K562 (cell line): ENCODE measurements at regions not wholly inside any gene's neighbourhood (a gene's known extent, or its start where the extent isn't known, plus 50 kb on each side); places are given as distances from the start of the nearest gene placed in this dataset.

Experiments
- EHMT2 ChIP-seq: fragments of 450-650 bp; IDR thresholded peaks from 2 replicates; pipeline ENCODE4 v1.6.1; 2018; ENCODE audit warnings: antibody characterized with exemption
- HNRNPL ChIP-seq: fragments of 200-400 bp; formaldehyde crosslinking; IDR thresholded peaks from 2 replicates; pipeline ENCODE4 v1.6.1; 2017; ENCODE audit warnings: low read depth, mild to moderate bottlenecking, low read length
- KLF1 ChIP-seq: fragments of 450-650 bp; IDR thresholded peaks from 2 replicates; pipeline ENCODE4 v1.6.1; 2016; ENCODE audit warnings: missing genetic modification characterization, missing compliant biosample characterization
- SMARCE1 ChIP-seq: fragments of 450-650 bp; IDR thresholded peaks from 2 replicates; pipeline ENCODE4 v1.7.1; 2016; ENCODE audit warnings: mild to moderate bottlenecking
- ZFP1 ChIP-seq: fragments of 450-650 bp; formaldehyde crosslinking; IDR thresholded peaks from 2 replicates; pipeline ENCODE4 v1.4.0; 2020; ENCODE audit warnings: mild to moderate bottlenecking, mixed read lengths
- TF ChIP-seq, protein P1 (sequence below): fragments of 450-650 bp; IDR thresholded peaks from 2 replicates; pipeline ENCODE4 v1.6.1; 2017; ENCODE audit warnings: antibody characterized with exemption, mild to moderate bottlenecking
- TF ChIP-seq, protein P2 (sequence below), 2 experiments: fragments of 450-650 bp in 1 of 2; sonication (generic) in 1 of 2; formaldehyde crosslinking in 1 of 2; IDR thresholded peaks in 1 of 2; conservative IDR thresholded peaks in 1 of 2; 2 replicates each; pipeline versions ENCODE4 v1.6.1 to v1.8.1; 2016 to 2023; ENCODE audit warnings: mild to moderate bottlenecking in 2 of 2, moderate library complexity in 2 of 2, inconsistent platforms in 1 of 2, missing genetic modification reagents in 1 of 2
- TF ChIP-seq, protein P3 (sequence below): fragments of 250-450 bp; sonication (Bioruptor Pico); IDR thresholded peaks from 2 replicates; pipeline ENCODE4 v1.4.0; 2020
- TF ChIP-seq, protein P4 (sequence below): fragments of 450-650 bp; formaldehyde crosslinking; IDR thresholded peaks from 2 replicates; pipeline ENCODE4 v1.4.0; 2020; ENCODE audit warnings: mild to moderate bottlenecking, moderate library complexity

DNA sequence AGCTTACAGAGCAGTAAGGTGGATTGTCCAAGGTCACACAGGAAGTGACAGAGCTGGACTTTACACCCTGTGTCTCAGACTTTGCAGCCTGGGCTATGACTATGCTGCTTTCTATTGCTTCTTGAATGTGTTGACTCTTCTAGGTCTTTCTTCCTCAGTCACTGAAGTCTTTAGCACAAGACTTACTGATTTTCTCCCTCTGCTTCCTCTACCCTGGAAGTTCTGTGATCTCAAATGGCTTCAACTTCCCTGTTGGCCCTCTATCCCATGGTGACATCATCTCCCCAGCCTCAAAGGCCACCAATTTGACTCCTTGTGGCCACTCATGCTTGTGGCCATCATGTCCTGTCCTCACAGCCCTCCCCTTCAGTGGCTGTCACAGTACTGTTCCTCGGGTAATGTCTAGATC, 181.3 kb downstream of the HS3ST3A1 start (continued):
- TF ChIP-seq, protein P1, sequence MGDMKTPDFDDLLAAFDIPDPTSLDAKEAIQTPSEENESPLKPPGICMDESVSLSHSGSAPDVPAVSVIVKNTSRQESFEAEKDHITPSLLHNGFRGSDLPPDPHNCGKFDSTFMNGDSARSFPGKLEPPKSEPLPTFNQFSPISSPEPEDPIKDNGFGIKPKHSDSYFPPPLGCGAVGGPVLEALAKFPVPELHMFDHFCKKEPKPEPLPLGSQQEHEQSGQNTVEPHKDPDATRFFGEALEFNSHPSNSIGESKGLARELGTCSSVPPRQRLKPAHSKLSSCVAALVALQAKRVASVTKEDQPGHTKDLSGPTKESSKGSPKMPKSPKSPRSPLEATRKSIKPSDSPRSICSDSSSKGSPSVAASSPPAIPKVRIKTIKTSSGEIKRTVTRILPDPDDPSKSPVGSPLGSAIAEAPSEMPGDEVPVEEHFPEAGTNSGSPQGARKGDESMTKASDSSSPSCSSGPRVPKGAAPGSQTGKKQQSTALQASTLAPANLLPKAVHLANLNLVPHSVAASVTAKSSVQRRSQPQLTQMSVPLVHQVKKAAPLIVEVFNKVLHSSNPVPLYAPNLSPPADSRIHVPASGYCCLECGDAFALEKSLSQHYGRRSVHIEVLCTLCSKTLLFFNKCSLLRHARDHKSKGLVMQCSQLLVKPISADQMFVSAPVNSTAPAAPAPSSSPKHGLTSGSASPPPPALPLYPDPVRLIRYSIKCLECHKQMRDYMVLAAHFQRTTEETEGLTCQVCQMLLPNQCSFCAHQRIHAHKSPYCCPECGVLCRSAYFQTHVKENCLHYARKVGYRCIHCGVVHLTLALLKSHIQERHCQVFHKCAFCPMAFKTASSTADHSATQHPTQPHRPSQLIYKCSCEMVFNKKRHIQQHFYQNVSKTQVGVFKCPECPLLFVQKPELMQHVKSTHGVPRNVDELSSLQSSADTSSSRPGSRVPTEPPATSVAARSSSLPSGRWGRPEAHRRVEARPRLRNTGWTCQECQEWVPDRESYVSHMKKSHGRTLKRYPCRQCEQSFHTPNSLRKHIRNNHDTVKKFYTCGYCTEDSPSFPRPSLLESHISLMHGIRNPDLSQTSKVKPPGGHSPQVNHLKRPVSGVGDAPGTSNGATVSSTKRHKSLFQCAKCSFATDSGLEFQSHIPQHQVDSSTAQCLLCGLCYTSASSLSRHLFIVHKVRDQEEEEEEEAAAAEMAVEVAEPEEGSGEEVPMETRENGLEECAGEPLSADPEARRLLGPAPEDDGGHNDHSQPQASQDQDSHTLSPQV = 0 out of 2 replicates have a peak, but pooled peaks have one; percentile 9
- TF ChIP-seq ZFP1 (CRISPR knock-in tag) (no peak), KLF1 (tag) (no peak), SMARCE1 (no peak), HNRNPL (no peak), EHMT2 (peak; percentile 32; the same call in 1 of the 2 replicates)
- TF ChIP-seq, protein P2, sequence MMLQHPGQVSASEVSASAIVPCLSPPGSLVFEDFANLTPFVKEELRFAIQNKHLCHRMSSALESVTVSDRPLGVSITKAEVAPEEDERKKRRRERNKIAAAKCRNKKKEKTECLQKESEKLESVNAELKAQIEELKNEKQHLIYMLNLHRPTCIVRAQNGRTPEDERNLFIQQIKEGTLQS (IDR thresholded peaks at IDR 0.05) = no peak
- TF ChIP-seq, protein P2 (CRISPR knock-in tag; conservative IDR thresholded peaks at IDR 0.05) = no peak
- TF ChIP-seq, protein P3, sequence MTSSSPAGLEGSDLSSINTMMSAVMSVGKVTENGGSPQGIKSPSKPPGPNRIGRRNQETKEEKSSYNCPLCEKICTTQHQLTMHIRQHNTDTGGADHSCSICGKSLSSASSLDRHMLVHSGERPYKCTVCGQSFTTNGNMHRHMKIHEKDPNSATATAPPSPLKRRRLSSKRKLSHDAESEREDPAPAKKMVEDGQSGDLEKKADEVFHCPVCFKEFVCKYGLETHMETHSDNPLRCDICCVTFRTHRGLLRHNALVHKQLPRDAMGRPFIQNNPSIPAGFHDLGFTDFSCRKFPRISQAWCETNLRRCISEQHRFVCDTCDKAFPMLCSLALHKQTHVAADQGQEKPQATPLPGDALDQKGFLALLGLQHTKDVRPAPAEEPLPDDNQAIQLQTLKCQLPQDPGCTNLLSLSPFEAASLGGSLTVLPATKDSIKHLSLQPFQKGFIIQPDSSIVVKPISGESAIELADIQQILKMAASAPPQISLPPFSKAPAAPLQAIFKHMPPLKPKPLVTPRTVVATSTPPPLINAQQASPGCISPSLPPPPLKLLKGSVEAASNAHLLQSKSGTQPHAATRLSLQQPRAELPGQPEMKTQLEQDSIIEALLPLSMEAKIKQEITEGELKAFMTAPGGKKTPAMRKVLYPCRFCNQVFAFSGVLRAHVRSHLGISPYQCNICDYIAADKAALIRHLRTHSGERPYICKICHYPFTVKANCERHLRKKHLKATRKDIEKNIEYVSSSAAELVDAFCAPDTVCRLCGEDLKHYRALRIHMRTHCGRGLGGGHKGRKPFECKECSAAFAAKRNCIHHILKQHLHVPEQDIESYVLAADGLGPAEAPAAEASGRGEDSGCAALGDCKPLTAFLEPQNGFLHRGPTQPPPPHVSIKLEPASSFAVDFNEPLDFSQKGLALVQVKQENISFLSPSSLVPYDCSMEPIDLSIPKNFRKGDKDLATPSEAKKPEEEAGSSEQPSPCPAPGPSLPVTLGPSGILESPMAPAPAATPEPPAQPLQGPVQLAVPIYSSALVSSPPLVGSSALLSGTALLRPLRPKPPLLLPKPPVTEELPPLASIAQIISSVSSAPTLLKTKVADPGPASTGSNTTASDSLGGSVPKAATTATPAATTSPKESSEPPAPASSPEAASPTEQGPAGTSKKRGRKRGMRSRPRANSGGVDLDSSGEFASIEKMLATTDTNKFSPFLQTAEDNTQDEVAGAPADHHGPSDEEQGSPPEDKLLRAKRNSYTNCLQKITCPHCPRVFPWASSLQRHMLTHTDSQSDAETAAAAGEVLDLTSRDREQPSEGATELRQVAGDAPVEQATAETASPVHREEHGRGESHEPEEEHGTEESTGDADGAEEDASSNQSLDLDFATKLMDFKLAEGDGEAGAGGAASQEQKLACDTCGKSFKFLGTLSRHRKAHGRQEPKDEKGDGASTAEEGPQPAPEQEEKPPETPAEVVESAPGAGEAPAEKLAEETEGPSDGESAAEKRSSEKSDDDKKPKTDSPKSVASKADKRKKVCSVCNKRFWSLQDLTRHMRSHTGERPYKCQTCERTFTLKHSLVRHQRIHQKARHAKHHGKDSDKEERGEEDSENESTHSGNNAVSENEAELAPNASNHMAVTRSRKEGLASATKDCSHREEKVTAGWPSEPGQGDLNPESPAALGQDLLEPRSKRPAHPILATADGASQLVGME (CRISPR knock-in tag) = no peak
- TF ChIP-seq, protein P4, sequence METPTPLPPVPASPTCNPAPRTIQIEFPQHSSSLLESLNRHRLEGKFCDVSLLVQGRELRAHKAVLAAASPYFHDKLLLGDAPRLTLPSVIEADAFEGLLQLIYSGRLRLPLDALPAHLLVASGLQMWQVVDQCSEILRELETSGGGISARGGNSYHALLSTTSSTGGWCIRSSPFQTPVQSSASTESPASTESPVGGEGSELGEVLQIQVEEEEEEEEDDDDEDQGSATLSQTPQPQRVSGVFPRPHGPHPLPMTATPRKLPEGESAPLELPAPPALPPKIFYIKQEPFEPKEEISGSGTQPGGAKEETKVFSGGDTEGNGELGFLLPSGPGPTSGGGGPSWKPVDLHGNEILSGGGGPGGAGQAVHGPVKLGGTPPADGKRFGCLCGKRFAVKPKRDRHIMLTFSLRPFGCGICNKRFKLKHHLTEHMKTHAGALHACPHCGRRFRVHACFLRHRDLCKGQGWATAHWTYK (CRISPR knock-in tag) = peak; percentile 91
